Activated CD4-positive, alpha-beta memory T cell treated with anti-CD3 and anti-CD28 coated beads for 36 hours (primary cell): ENCODE measurements at regions not wholly inside any gene's neighbourhood (a gene's known extent, or its start where the extent isn't known, plus 50 kb on each side); places are given as distances from the start of the nearest gene placed in this dataset.

Experiments
- CTCF ChIA-PET: fragments of 350-600 bp; sonication (Branson Sonifier 250); formaldehyde crosslinking; loops from one replicate; lab custom pipeline; 2021; ENCODE audit warnings: antibody characterized with exemption, inconsistent platforms; lab: Charles Lee
- POLR2A ChIA-PET: fragments of 350-600 bp; sonication (Branson Sonifier 250); formaldehyde crosslinking; loops from one replicate; lab custom pipeline; 2021; ENCODE audit warnings: antibody characterized with exemption; lab: Charles Lee
- DNase-seq: peaks from one replicate; pipeline ENCODE4 v3.0.0-alpha.2; 2020
- H3K27ac Mint-ChIP-seq: one replicate; pipeline ENCODE4 v1.8.0; 2021; ENCODE audit warnings: mixed read lengths
- H3K27me3 Mint-ChIP-seq: one replicate; pipeline ENCODE4 v1.8.0; 2021; ENCODE audit warnings: mixed read lengths
- H3K36me3 Mint-ChIP-seq: one replicate; pipeline ENCODE4 v1.8.0; 2021; ENCODE audit warnings: mixed read lengths
- H3K4me1 Mint-ChIP-seq: one replicate; pipeline ENCODE4 v1.8.0; 2021; ENCODE audit warnings: low read depth, mixed read lengths
- H3K4me3 Mint-ChIP-seq: one replicate; pipeline ENCODE4 v1.8.0; 2021; ENCODE audit warnings: mild to moderate bottlenecking, mixed read lengths
- H3K9me3 Mint-ChIP-seq: one replicate; pipeline ENCODE4 v1.8.0; 2021; ENCODE audit warnings: mixed read lengths
- intact Hi-C: fragments of 100-400 bp; cut with micrococcal nuclease; formaldehyde crosslinking; loops from one replicate; pipeline ENCODE4 v1.15.1; 2023

- Mint-ChIP-seq H3K27me3 (no peaks in the 10 kb centered on the region), H3K27ac (no peak overlapping the region)
Measured at GRCh38 chr3:191802671-191803070, 341.7 kb downstream of the PYDC2 start.

GRCh38 chr3:191804935-191805334 lies 344.0 kb downstream of the PYDC2 start:
- Mint-ChIP-seq H3K4me1 (no peaks in the 10 kb centered on the region), H3K36me3 (no peaks in the 10 kb centered on the region), H3K27me3 (no peaks in the 10 kb centered on the region), H3K4me3 (no peak overlapping the region), H3K27ac (no peak overlapping the region), H3K9me3 (peaks cover 36% of the 10 kb centered on the region)
- no peak for DNase-seq
- POLR2A ChIA-PET: no interaction called here
- intact Hi-C loops: no loop called here
- CTCF ChIA-PET: no interaction called here

More at GRCh38 chr3:191802671-191803070, 341.7 kb downstream of the PYDC2 start:
- POLR2A ChIA-PET: no interaction called here
- intact Hi-C loops: no loop called here
- no peaks in the 10 kb centered on the region for H3K36me3 Mint-ChIP-seq
- peaks cover 28% of the 10 kb centered on the region for H3K9me3 Mint-ChIP-seq
- no peaks in the 10 kb centered on the region for H3K4me1 Mint-ChIP-seq
- no peak overlapping the region for H3K4me3 Mint-ChIP-seq
- no peak for DNase-seq
- CTCF ChIA-PET: no interaction called here

- Mint-ChIP-seq H3K27me3 (no peaks in the 10 kb centered on the region), H3K36me3 (no peaks in the 10 kb centered on the region), H3K27ac (no peak overlapping the region), H3K4me1 (no peaks in the 10 kb centered on the region), H3K9me3 (peaks cover 35% of the 10 kb centered on the region), H3K4me3 (no peak overlapping the region)
- no peak for DNase-seq
- ChIA-PET CTCF (no interaction called here), POLR2A (no interaction called here)
- intact Hi-C loops: no loop called here
Measured at GRCh38 chr3:191808073-191808472, 347.1 kb downstream of the PYDC2 start.

GRCh38 chr3:191809326-191809949 lies 348.5 kb downstream of the PYDC2 start:
- DNase-seq: no peak
- H3K4me1 Mint-ChIP-seq: no peaks in the 10 kb centered on the region
- no peak overlapping the region for H3K4me3 Mint-ChIP-seq
- no peaks in the 10 kb centered on the region for H3K36me3 Mint-ChIP-seq
- ChIA-PET CTCF (no interaction called here), POLR2A (no interaction called here)
- peaks cover 30% of the 10 kb centered on the region for H3K9me3 Mint-ChIP-seq
- intact Hi-C loops: no loop called here
- no peak overlapping the region for H3K27ac Mint-ChIP-seq
- H3K27me3 Mint-ChIP-seq: no peaks in the 10 kb centered on the region

GRCh38 chr3:191813245-191813644 lies 352.3 kb downstream of the PYDC2 start:
- Mint-ChIP-seq H3K36me3 (no peaks in the 10 kb centered on the region), H3K27ac (no peak overlapping the region), H3K27me3 (no peaks in the 10 kb centered on the region), H3K4me3 (no peak overlapping the region), H3K4me1 (no peaks in the 10 kb centered on the region), H3K9me3 (peaks cover 18% of the 10 kb centered on the region)
- POLR2A ChIA-PET: no interaction called here
- CTCF ChIA-PET: no interaction called here
- intact Hi-C loops: no loop called here
- DNase-seq: no peak

GRCh38 chr3:191848818-191849217 lies 387.9 kb downstream of the PYDC2 start:
- H3K4me1 Mint-ChIP-seq: no peaks in the 10 kb centered on the region
- peaks cover 3% of the 10 kb centered on the region for H3K9me3 Mint-ChIP-seq
- CTCF ChIA-PET: no interaction called here
- DNase-seq: no peak
- no peak overlapping the region for H3K27ac Mint-ChIP-seq
- intact Hi-C loops: no loop called here
- POLR2A ChIA-PET: no interaction called here
- no peaks in the 10 kb centered on the region for H3K36me3 Mint-ChIP-seq
- no peak overlapping the region for H3K4me3 Mint-ChIP-seq
- H3K27me3 Mint-ChIP-seq: no peaks in the 10 kb centered on the region

GRCh38 chr3:191859531-191859930 lies 398.6 kb downstream of the PYDC2 start:
- DNase-seq: no peak
- peaks cover 18% of the 10 kb centered on the region for H3K9me3 Mint-ChIP-seq
- H3K4me1 Mint-ChIP-seq: no peaks in the 10 kb centered on the region
- no peaks in the 10 kb centered on the region for H3K36me3 Mint-ChIP-seq
- no peaks in the 10 kb centered on the region for H3K27me3 Mint-ChIP-seq
- POLR2A ChIA-PET: no interaction called here
- H3K27ac Mint-ChIP-seq: no peak overlapping the region
- intact Hi-C loops: no loop called here
- H3K4me3 Mint-ChIP-seq: no peak overlapping the region
- CTCF ChIA-PET: interaction anchor here (0.7 kb wide), 1 partner anchor 1085 kb away, joined by 3 read pairs; no protein-coding TSS in a partner anchor

GRCh38 chr3:191869738-191870415 lies 408.9 kb downstream of the PYDC2 start:
- no peak for DNase-seq
- Mint-ChIP-seq H3K36me3 (no peaks in the 10 kb centered on the region), H3K27me3 (no peaks in the 10 kb centered on the region), H3K4me1 (no peaks in the 10 kb centered on the region), H3K4me3 (no peak overlapping the region), H3K27ac (no peak overlapping the region), H3K9me3 (peaks cover 2% of the 10 kb centered on the region)
- ChIA-PET POLR2A (no interaction called here), CTCF (no interaction called here)
- intact Hi-C loops: no loop called here

GRCh38 chr3:191873736-191874135 lies 412.8 kb downstream of the PYDC2 start:
- H3K4me3 Mint-ChIP-seq: no peak overlapping the region
- POLR2A ChIA-PET: no interaction called here
- no peak overlapping the region for H3K27ac Mint-ChIP-seq

GRCh38 chr3:191882289-191882688 lies 421.3 kb downstream of the PYDC2 start:
- Mint-ChIP-seq H3K4me3 (no peak overlapping the region), H3K27ac (no peak overlapping the region), H3K36me3 (no peaks in the 10 kb centered on the region), H3K9me3 (no peaks in the 10 kb centered on the region), H3K27me3 (no peaks in the 10 kb centered on the region), H3K4me1 (no peaks in the 10 kb centered on the region)
- CTCF ChIA-PET: no interaction called here
- DNase-seq: no peak
- POLR2A ChIA-PET: no interaction called here
- intact Hi-C loops: no loop called here

More at GRCh38 chr3:191873736-191874135, 412.8 kb downstream of the PYDC2 start:
- H3K4me1 Mint-ChIP-seq: no peaks in the 10 kb centered on the region
- no peaks in the 10 kb centered on the region for H3K36me3 Mint-ChIP-seq
- no peak for DNase-seq
- peaks cover 2% of the 10 kb centered on the region for H3K9me3 Mint-ChIP-seq
- no peaks in the 10 kb centered on the region for H3K27me3 Mint-ChIP-seq
- intact Hi-C loops: no loop called here
- CTCF ChIA-PET: no interaction called here

- H3K36me3 Mint-ChIP-seq: no peaks in the 10 kb centered on the region
- intact Hi-C loops: no loop called here
- H3K4me1 Mint-ChIP-seq: no peaks in the 10 kb centered on the region
- no peaks in the 10 kb centered on the region for H3K9me3 Mint-ChIP-seq
- no peak overlapping the region for H3K27ac Mint-ChIP-seq
- CTCF ChIA-PET: no interaction called here
- no peak overlapping the region for H3K4me3 Mint-ChIP-seq
- no peaks in the 10 kb centered on the region for H3K27me3 Mint-ChIP-seq
- POLR2A ChIA-PET: no interaction called here
- no peak for DNase-seq
Measured at GRCh38 chr3:191884132-191884531, 423.2 kb downstream of the PYDC2 start.

- Mint-ChIP-seq H3K4me1 (no peaks in the 10 kb centered on the region), H3K9me3 (no peaks in the 10 kb centered on the region), H3K4me3 (no peak overlapping the region), H3K27me3 (no peaks in the 10 kb centered on the region), H3K27ac (no peak overlapping the region), H3K36me3 (no peaks in the 10 kb centered on the region)
- POLR2A ChIA-PET: no interaction called here
- intact Hi-C loops: no loop called here
- no peak for DNase-seq
- CTCF ChIA-PET: no interaction called here
Measured at GRCh38 chr3:191889106-191889505, 428.1 kb downstream of the PYDC2 start.

GRCh38 chr3:191889756-191890155 lies 428.8 kb downstream of the PYDC2 start:
- ChIA-PET POLR2A (no interaction called here), CTCF (no interaction called here)
- H3K9me3 Mint-ChIP-seq: no peaks in the 10 kb centered on the region
- no peak overlapping the region for H3K4me3 Mint-ChIP-seq
- intact Hi-C loops: no loop called here
- no peak overlapping the region for H3K27ac Mint-ChIP-seq
- DNase-seq: no peak
- no peaks in the 10 kb centered on the region for H3K27me3 Mint-ChIP-seq
- H3K36me3 Mint-ChIP-seq: no peaks in the 10 kb centered on the region
- H3K4me1 Mint-ChIP-seq: no peaks in the 10 kb centered on the region
